ENCODE measurements at regions not wholly inside any gene's neighbourhood (a gene's known extent, or its start where the extent isn't known, plus 50 kb on each side); places are given as distances from the start of the nearest gene placed in this dataset.

DNA sequence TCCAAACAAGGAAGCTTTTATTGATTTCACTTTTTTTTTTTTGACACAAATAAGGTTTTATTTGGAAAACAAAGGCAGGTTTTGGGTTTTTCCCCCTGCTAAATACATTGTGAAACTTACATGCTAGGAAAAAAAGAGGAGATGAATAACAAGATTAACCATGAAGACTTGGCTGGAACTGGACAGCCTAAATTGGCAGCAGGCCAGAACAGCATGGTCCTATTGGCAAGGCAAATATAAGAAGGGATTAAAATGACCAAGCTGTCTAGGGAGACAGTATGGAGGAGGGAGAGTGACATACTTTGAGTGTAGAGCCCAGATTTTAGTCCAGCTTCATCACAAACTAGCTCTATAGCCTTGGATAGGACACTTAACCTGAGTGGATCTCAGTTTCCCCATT lies 63.9 kb upstream of the BBX start:
- H2AFZ ChIP-seq (ENCODE audit: control insufficient read depth, low read depth, low read length): no peak overlapping the region
- FAIRE-seq (no peak), ATAC-seq (no peak), DNase-seq (ENCODE audit: low read depth, low spot score) (no peak)
- ChIA-PET POLR2A (no interaction called here), SMC1A (ENCODE audit: uncharacterized antibody, unreplicated experiment) (interaction anchor here (0.6 kb wide), 1 partner anchor 146 kb away, joined by 4 read pairs; no protein-coding TSS in a partner anchor), CTCF (interaction anchor here (1.7 kb wide), 2 partner anchors 11 to 38 kb away, joined by 3 to 6 read pairs; no protein-coding TSS in a partner anchor), RAD21 (ENCODE audit: unreplicated experiment) (no interaction called here)
- intact Hi-C loops (cut with micrococcal nuclease; ENCODE audit: unreplicated experiment): no loop called here
- H3K9ac ChIP-seq (ENCODE audit: control insufficient read depth, insufficient read depth, low read length): no peak overlapping the region
- H3K27me3 ChIP-seq (replicated peaks in 1 of 2; ENCODE audit: control insufficient read depth in 2 of 2, insufficient read depth in 2 of 2, low read length in 1 of 2): no peaks in the 10 kb centered on the region; a peak in 1 of 4 replicates
- H4K20me1 ChIP-seq (ENCODE audit: control insufficient read depth, insufficient read depth): no peaks in the 10 kb centered on the region
- BruUV-seq (replicated peaks): no TSS peak
- in situ Hi-C loops (cut with MboI): no loop called here
- no peaks in the 10 kb centered on the region for H3K79me2 ChIP-seq (ENCODE audit: control insufficient read depth, insufficient read depth, low read length)
- no peak overlapping the region for H3K4me2 ChIP-seq (ENCODE audit: control insufficient read depth, insufficient read depth)
- H3K4me1 ChIP-seq (ENCODE audit: control insufficient read depth, insufficient read depth, low read length): no peaks in the 10 kb centered on the region
- no peaks in the 10 kb centered on the region for H3K9me3 ChIP-seq (replicated peaks; ENCODE audit: control insufficient read depth, insufficient read depth, low read length)
- no peak overlapping the region for H3K27ac ChIP-seq (ENCODE audit: control insufficient read depth, insufficient read depth)
- H3K36me3 ChIP-seq (ENCODE audit: control insufficient read depth in 2 of 2, insufficient read depth in 2 of 2, low read length in 1 of 2): no peaks in the 10 kb centered on the region
- TF ChIP-seq, protein P1, sequence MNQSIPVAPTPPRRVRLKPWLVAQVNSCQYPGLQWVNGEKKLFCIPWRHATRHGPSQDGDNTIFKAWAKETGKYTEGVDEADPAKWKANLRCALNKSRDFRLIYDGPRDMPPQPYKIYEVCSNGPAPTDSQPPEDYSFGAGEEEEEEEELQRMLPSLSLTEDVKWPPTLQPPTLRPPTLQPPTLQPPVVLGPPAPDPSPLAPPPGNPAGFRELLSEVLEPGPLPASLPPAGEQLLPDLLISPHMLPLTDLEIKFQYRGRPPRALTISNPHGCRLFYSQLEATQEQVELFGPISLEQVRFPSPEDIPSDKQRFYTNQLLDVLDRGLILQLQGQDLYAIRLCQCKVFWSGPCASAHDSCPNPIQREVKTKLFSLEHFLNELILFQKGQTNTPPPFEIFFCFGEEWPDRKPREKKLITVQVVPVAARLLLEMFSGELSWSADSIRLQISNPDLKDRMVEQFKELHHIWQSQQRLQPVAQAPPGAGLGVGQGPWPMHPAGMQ (IDR thresholded peaks at IDR 0.05; ENCODE audit: borderline replicate concordance): no peak
- TF ChIP-seq, protein P2, sequence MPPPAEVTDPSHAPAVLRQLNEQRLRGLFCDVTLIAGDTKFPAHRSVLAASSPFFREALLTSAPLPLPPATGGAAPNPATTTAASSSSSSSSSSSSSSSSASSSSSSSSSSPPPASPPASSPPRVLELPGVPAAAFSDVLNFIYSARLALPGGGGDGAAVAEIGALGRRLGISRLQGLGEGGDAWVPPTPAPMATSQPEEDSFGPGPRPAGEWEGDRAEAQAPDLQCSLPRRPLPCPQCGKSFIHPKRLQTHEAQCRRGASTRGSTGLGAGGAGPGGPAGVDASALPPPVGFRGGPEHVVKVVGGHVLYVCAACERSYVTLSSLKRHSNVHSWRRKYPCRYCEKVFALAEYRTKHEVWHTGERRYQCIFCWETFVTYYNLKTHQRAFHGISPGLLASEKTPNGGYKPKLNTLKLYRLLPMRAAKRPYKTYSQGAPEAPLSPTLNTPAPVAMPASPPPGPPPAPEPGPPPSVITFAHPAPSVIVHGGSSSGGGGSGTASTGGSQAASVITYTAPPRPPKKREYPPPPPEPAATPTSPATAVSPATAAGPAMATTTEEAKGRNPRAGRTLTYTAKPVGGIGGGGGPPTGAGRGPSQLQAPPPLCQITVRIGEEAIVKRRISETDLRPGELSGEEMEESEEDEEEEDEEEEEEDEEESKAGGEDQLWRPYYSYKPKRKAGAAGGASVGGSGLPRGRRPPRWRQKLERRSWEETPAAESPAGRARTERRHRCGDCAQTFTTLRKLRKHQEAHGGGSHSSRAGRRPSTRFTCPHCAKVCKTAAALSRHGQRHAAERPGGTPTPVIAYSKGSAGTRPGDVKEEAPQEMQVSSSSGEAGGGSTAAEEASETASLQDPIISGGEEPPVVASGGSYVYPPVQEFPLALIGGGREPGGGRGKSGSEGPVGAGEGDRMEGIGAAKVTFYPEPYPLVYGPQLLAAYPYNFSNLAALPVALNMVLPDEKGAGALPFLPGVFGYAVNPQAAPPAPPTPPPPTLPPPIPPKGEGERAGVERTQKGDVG (CRISPR knock-in tag; IDR thresholded peaks at IDR 0.05): no peak
- TF ChIP-seq, protein P3, sequence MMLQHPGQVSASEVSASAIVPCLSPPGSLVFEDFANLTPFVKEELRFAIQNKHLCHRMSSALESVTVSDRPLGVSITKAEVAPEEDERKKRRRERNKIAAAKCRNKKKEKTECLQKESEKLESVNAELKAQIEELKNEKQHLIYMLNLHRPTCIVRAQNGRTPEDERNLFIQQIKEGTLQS (IDR thresholded peaks at IDR 0.05; ENCODE audit: borderline replicate concordance, extremely low read depth, low read depth, low read length): no peak
- TF ChIP-seq EP300 (IDR thresholded peaks at IDR 0.05; ENCODE audit: borderline replicate concordance in 1 of 2, control insufficient read depth in 1 of 2, low read depth in 2 of 2, low read length in 2 of 2): no peak
- TF ChIP-seq ETV6 (conservative IDR thresholded peaks at IDR 0.05 in 1 of 2, IDR thresholded peaks at IDR 0.05 in 1 of 2; ENCODE audit: borderline replicate concordance in 1 of 2, low read depth in 1 of 2): no peak
- no peak for TF ChIP-seq STAT3 (IDR thresholded peaks at IDR 0.05; ENCODE audit: low read depth, low read length)
- no peak for TF ChIP-seq CREM (IDR thresholded peaks at IDR 0.05; ENCODE audit: low read depth)
- TF ChIP-seq, protein P4, sequence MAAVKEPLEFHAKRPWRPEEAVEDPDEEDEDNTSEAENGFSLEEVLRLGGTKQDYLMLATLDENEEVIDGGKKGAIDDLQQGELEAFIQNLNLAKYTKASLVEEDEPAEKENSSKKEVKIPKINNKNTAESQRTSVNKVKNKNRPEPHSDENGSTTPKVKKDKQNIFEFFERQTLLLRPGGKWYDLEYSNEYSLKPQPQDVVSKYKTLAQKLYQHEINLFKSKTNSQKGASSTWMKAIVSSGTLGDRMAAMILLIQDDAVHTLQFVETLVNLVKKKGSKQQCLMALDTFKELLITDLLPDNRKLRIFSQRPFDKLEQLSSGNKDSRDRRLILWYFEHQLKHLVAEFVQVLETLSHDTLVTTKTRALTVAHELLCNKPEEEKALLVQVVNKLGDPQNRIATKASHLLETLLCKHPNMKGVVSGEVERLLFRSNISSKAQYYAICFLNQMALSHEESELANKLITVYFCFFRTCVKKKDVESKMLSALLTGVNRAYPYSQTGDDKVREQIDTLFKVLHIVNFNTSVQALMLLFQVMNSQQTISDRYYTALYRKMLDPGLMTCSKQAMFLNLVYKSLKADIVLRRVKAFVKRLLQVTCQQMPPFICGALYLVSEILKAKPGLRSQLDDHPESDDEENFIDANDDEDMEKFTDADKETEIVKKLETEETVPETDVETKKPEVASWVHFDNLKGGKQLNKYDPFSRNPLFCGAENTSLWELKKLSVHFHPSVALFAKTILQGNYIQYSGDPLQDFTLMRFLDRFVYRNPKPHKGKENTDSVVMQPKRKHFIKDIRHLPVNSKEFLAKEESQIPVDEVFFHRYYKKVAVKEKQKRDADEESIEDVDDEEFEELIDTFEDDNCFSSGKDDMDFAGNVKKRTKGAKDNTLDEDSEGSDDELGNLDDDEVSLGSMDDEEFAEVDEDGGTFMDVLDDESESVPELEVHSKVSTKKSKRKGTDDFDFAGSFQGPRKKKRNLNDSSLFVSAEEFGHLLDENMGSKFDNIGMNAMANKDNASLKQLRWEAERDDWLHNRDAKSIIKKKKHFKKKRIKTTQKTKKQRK (IDR thresholded peaks at IDR 0.05; ENCODE audit: low read depth, low read length): no peak
- no peak for TF ChIP-seq TCF12 (IDR thresholded peaks at IDR 0.05; ENCODE audit: low read depth, low read length)
- no peak for TF ChIP-seq BHLHE40 (IDR thresholded peaks at IDR 0.05; ENCODE audit: borderline replicate concordance in 1 of 2, low read depth in 2 of 2, low read length in 1 of 2)
- H3K4me3 ChIP-seq: no peak overlapping the region

Measured in GM12878 (cell line).